C4-2B (cell line): ENCODE measurements at regions not wholly inside any gene's neighbourhood (a gene's known extent, or its start where the extent isn't known, plus 50 kb on each side); places are given as distances from the start of the nearest gene placed in this dataset.

Experiments used
- CTCF ChIP-seq: fragments of 450-650 bp; conservative IDR thresholded peaks from 2 replicates; pipeline ENCODE4 v1.5.1; 2017; ENCODE audit warnings: mild to moderate bottlenecking
- ZFX ChIP-seq: fragments of 450-650 bp; IDR thresholded peaks from 2 replicates; pipeline ENCODE4 v1.6.1; 2017

GRCh38 chr3:139134678-139135372 is 90.1 kb upstream of the PRR23C start:
- TF ChIP-seq CTCF (no peak), ZFX (no peak)
